Mucosa of gallbladder (tissue), 1 donor: ENCODE measurements at regions not wholly inside any gene's neighbourhood (a gene's known extent, or its start where the extent isn't known, plus 50 kb on each side); places are given as distances from the start of the nearest gene placed in this dataset.
A peak's percentile ranks its signal among the peaks of the same experiment; 100 is the strongest.
"Not testable (repeated sequence)": the region's sequence is repeated elsewhere in the genome, so short reads cannot be mapped to it uniquely, and the experiment has no call there.

Experiments used
- DNase-seq: peaks from one replicate; pipeline ENCODE4 v3.0.0-alpha.2; 2020; ENCODE audit warnings: low spot score
- donor health status: DM: no; HTN: no; CAD: no.

DNA sequence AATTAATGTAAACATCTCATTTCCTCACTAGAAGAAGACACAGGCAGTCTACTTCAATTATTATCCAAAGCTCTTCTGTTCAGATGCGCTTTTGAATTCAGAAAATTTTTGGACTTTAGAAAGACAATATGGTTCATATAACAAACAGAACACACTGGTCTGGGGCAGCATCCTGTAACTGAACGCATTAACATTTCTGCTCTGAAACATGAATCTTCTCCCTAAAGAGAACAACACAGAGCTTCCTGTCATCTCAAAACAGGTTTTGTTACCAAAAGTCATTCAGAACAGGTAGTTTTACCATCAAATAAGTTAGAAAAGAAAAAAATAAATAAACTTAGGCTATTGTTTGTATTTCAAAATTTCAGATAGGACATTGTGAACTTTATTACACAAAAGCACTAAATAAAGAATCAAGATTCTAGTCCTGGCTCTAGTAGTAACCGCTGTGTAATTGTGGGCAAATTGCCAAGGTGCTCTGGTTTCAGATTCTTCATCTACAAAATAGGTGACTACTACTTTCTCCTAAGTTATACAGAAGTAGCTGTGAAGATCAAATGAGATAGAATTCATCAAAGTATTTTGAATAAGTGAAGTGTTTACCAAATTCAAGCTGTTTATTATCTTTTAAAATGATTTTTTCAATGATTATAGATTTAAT lies 252.3 kb upstream of the RASGEF1B start:
- DNase-seq, result peak; percentile 44

DNA sequence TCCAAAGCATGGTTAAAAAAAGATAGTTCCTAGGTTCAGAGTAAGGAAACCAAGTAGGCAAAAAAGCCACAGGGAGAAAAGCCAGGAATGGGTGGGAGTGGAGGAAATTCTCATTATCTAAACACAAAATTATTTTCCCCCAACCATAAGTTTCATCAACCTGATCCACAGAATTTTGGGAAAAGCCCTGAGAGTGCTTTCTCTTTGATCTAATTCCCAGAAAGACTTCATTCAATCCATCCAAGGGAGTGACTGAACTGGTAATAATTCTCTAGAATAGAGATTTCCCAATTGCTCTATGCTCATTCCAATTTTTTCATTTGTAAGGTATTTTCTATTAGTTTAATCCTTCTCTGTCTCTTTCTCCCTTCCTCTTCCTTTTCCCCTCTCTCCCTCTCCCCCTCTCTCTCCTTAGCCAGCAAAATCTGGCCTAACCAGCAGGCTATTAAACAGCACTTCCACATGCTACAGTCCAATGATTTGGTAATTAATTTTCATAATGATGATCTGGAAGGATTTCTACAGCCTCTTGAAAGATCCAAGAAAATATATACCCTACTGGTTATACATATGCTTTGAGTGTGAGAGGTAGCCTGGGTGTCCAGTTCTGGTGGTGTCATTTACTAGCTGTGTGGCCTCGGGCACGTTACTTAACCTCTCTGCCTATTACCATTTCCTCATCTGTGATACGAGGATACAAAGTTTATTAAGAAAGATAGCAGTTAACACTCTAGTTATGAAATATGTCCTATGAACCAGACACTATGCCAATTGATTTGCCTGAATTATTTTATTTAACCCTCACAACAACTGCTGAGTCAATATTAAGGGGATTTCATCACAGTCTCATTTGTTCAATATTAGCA lies 251.5 kb upstream of the RASGEF1B start:
- DNase-seq, result no peak

DNA sequence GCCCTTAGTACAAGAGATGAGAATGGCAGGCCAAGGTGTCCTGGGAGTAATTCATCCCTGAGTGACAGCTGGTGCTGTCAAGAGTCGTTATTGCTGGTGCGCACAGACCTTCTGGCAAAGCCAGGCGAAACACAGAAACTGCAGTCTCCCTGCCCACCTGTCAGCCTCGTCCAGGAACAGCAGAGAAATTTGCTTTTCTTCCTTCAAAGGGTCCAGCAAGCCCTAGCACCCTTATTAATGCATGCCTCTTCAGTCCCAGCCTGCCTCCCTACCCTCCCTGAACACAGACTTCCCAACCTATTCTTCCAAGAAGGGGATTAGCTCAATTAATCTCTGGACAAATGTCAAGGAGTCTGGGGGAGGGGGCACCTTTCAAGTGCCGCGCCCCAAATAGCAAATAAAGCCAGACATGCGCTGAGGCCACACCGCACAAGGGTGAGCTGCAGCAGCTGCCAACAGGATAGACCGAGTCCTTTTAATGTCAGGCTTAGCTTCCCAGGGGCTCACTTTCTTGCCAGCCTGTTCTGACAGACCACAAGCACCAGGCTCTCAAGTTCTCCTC lies 250.7 kb upstream of the RASGEF1B start:
- peak; percentile 32 for DNase-seq

DNA sequence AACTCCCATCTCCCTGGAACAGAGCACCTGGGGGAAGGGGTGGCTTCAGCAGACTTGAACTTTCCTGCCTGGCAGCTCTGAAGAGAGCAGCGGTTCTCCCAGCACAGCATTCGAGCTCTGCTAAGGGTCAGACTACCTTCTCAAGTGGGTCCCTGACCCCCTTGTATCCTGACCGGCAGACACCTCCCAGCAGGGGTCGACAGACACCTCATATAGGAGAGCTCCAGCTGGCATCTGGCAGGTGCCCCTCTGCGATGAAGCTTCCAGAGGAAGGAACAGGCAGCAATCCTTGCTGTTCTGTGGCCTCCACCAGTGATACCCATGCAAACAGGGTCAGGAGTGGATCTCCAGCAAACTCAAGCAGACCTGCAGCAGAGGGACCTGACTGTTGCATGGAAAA lies 244.1 kb upstream of the RASGEF1B start:
- DNase-seq, result no peak

DNA sequence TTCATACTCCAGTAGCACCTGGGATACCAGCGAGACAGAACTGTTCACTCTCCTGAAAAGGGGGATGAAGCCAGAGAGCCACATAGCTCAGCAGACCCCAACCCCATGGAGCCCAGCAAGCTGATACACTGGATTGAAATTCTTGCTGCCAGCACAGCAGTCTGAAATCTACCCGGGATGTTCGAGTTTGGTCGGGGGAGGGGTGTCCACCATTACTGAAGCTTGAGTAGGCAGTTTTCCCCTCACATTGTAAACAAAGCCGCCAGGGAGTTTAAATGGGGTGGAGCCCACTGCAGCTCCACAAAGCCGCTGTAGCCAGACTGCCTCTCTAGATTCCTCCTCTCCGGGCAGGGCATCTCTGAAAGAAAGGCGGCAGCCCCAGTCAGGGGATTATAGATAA lies 243.7 kb upstream of the RASGEF1B start:
- not testable (repeated sequence) for DNase-seq

DNA sequence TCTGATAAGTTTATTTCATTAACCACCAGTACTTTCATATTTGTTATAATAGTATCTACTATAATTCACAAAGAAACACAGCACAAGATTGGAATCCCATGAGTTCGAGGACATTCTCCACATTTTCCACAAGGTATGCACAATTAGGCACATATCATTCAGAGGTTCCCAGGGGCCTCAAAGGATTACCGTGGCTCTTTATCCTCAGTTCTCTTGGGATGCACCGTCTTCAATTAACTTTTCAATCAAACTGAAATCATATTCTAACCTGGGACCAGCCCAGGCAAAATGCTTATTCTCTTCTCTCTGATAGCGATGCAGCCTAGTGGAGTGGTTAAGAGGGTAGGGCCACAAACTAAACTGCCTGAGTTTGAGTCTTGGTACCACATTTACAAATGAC lies 242.6 kb upstream of the RASGEF1B start:
- no peak for DNase-seq

DNA sequence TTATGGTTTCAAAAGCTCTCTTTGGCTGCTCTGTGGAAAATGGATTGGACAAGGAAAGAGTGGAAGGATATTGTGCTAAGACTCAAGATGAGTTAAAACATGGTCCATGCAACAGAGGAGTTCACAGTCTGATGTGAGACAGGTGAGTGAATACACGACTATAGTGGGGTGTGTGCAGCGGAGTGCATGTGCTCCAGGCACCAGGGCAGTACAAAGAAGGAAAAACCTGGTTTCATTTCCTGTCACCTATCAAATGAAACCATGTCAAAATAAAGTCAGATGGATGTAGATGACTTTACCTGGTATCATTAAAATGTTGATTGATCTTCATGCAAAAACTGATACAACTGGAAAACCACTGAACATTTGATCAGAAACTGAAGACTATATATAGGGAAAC lies 241.0 kb upstream of the RASGEF1B start:
- no peak for DNase-seq

DNA sequence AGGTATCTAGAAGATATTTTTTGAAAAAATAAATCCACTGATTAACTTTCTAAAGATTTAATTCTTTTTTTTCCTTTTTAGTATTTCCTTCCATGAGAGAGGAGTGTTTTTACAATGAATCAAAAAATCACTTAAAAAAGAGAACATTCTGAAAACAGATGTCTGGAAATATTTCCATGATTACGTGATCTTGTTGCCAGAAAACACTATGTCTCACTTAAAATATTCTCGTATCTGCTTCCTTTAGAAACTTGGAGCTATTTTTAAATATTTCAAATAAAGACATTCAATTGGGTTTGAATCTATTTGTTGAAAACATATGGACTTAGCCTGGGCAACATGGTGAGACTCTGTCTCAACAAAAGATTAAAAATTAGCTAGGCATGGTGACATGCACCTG lies 232.8 kb upstream of the RASGEF1B start:
- DNase-seq, result no peak

DNA sequence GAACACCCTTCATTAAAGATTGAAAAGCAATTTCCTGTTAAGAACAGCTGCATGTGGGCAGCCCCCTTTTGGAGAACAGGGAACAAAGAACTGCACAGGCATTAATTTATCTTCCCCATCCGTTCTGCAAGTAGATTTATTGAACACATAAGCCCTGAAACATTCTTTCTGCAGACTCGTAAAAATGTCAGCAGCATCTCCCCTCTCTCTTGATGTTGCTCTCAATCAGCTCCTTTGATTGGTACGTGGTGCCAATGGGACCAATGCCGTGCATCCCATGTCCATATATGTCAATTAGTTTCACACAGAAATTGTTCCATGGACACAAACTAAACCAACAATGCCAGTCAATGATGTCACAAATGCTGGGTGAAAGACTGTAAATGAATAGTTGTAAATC lies 228.5 kb upstream of the RASGEF1B start:
- no peak for DNase-seq

DNA sequence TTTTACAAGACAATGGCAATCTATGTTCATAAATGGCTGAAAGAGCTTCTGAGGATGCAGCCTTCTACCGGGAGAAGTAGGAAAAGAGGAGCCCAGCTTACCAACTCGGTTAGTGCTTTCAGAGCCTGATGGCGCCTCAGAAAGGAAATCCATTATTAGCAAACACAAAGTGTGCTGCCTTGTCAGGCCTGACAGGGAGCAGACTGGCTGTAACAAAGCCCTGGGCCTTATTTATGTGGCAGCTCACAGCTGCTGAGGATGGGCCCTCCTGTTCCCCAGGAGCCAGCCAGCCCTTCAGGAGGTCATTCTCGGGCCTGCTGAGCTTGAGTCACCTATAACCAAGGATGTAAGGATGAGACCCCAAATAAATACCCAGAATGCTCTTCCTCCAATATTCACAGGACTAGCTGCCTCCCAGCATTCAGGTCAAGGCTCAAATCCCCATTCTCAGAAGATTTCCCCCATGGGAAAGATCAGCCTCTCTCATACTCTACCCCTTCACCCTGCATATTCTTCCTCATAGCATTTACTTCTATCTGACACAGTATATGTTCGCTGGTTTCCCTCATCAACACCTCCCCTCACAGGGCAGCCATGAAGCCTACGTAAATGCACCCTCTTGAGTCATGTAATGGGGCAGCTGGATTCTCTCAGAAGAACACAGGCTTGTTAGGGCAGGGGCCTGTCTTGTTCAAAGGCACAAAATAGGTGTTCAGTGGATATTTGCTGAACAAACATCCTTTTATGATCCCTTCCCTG lies 227.0 kb upstream of the RASGEF1B start:
- no peak for DNase-seq

DNA sequence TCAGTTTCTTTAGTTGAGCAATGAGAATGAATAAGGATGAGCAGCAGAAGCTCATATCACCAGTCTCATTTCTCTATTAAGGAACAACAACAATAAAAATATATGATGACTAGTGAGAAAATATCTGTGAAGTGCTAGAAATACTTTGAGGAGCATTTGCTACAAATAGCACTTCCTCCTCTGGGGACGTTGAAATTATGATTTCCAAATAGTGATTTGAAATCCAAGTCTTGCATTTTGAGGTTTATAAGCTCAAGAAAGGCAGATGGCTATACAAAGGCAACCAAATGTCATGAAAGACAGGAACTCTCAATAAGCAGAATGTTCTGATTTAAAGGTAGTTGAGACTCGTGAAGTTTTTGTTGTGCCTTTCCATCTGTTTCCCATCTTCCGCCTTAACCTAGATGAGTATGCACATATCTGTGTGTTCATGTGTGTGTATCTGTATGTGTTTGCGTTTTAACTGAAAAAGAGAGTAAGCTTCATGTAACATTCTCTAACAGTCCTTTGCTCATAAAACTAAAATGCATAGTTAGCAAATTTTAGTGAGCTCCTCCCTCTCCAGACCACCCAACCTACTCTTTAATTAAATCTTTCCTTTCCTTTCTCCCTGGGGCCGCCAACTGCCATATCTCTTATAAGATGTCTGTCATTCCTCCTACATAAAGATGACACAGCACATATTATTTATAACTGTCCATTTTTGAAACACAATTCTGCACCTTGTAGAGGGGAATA lies 222.6 kb upstream of the RASGEF1B start:
- DNase-seq, result no peak

DNA sequence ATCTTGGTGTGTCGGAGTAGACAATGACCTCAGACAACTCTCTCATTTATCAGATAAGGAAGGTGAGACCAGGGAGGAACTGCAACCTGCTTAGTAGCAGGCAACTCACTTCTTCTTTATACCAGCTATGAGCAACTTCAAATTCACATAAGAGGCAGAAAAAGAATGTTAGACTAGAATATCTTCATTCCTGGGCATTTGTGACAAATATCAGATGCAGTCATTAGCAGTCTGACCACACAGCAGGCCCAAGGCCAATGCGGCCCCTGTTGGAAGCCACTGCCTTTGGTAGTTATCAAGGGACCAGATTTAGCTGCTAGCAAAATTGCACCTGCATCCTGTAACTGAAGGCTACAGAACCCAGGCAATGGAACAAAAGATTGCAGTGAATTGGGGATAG lies 219.2 kb upstream of the RASGEF1B start:
- DNase-seq, result no peak

DNA sequence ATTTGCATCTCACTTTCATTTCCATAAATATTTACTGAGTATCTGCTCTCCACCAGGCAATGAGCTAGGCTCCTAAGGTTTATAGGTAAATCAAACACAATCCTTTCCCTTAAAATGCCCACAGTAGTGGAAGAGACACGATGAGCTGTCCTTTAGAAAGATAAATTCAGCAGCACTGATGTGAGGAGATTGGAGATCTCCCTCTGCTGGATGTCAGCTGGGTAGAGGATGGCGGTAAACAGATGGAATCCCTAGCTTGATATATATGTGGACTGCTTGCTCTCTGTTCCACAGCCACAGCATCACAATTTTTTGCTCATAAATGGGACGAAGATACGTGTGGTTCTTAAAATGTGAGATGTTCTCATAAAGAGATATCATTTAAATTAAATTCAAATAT lies 216.4 kb upstream of the RASGEF1B start:
- DNase-seq, result no peak

DNA sequence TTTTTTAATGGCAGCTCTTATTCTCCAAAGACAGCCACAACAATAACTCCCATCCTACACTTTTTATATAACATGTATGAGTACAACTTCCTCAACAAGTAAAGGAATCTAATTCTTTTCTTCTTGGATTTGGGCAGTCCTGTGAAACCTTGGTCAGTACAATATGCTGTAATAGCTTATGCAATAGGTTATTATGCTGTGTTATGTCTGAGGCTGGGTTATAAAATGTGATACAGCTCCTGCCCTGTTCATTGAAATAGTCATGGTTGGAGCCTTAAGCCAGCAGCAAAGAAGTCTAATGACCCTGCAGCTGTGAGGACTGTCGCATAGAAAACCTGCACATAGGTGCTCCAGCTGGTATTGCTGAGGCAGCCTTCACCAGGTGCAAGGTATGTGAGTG lies 215.8 kb upstream of the RASGEF1B start:
- no peak for DNase-seq

DNA sequence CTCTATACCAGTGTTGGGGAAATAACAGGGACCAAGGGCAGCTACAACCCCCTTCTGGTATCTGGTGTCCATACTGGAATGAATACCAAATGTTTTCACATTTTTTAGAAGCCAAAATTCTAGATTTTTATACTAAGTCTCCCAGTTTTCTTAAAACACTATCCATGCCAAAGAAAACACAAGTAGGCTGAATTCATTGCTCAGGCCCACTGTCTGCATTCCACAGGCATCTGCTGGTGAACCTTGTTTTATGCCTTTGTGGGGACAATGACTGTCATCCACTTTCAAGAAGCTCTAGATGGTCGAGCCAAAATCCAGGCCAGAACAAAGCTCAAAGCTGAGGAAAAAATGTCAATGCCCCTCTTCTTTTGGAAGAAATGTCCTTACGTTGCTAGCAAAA lies 213.4 kb upstream of the RASGEF1B start:
- DNase-seq, result no peak

DNA sequence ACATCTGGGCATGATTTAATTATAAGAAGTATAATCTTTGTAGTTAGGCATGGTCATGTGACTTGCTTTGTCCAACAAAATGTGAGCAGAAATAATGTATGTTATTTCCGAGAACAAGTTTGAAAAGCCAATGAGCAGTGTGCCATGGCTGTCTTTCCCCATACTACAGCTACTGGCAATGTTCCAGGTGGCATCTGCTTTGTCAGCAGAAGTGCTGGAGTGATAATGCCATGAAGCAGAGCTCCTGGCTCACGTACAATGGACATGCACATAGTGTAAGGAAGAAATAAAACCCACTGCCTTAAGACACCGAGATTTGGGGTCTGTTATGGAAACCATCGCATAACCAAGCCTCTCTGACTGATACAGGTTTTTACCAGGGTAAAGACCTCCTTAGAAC lies 212.6 kb upstream of the RASGEF1B start:
- no peak for DNase-seq

DNA sequence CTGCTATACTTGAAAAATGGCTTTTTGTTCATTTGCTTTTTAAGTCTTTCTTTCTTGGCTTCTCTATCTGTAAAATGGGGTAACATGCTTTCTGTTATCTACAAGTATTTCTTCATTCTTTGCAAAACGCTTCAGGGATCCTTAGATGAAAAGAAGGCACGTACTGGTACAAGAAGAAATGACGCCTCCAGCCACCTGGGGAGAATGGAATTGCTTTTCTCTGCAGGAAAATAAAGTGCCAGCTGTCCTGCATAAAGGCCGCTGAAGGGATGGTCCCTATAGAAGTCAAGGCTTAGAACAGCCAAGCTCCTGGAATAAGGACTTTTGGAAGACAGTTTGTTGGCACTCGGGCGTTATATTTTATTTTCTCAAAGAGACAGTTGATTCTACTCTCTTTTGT lies 210.8 kb upstream of the RASGEF1B start:
- no peak for DNase-seq

DNA sequence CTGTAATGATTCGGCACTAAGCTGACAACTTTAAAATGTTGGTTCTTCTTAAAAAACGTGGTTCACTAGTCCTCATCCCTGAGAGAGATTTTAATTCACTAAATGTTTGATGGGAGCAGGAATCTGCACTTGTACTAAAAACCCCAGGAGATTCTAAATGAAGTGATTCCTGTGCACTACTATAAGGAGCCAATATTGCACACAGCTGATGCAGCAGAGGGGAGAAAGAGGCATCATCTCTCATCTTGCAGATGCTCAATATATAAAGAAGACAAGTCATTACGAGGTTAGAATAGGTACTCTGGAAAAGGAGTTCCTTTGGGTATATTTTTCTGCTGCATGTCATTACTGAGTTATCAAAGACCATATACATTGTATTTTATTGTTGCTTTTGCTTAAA lies 207.6 kb upstream of the RASGEF1B start:
- no peak for DNase-seq

DNA sequence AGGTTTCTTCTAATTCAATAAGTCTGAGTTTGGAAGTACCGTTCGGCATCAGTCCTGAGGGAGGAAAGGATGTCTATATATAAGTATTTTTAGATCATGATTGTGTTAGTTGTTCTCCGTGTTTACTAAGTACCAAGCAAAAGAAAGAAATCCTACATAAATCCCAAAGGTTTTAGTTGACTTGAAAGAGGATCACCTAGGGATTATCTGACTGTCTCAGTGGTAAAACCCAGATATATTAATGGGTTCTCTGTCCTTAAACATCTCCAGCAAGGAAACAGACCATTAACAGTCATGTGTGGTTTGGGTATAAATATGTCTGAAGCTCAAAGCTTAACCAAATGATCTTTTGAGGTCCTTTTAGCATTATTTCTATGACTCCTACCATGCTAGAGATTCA lies 207.1 kb upstream of the RASGEF1B start:
- no peak for DNase-seq

DNA sequence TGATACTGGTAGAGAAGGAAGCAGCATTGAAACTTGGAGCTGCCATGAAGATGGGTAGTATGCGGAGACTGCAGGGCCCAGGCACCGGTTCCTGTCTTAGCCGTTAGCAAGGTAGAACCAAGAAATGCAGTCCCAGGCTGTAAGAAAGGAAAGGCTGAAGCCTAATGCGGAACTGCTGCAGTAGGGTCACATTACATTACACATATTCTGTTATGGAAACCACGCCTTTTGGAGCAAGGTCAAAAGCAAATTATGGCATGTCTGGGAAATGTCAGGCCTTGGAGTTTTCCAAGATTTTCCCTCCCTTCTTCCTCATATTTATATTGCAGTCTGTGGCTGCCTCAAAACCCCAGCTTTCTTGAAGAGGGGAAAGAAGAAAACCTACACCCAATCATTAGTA lies 204.8 kb upstream of the RASGEF1B start:
- DNase-seq, result peak; percentile 27

DNA sequence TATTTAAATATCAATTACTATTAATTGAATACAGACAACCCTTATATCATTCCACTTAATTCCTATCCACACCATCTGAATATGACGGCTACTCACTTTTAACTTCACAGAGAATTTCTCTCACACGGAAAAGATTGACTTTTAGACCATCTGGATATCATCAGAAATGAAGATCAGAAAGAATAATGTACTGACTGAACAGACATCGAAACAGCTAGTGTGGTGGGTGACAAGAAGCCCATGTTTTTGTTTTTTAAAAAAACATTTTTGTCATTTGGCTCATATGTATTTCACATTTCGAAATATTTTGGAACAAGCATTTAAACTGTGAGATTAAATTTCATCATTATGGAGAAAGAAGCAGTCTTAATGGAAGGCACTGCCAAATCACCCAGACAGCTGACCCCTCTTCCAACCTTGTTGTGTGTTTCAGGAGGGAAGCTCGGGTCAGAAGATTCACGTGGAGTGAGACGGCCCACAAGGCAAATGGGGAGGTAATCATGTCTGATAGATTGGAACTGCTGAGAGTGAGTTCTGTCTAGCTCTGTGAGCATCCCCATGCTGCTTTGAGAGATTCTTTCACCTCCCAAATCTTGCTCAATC lies 204.2 kb upstream of the RASGEF1B start:
- DNase-seq, result no peak
